EL (cell line): ENCODE measurements at regions not wholly inside any gene's neighbourhood (a gene's known extent, or its start where the extent isn't known, plus 50 kb on each side); places are given as distances from the start of the nearest gene placed in this dataset.
"Not testable (repeated sequence)": the region's sequence is repeated elsewhere in the genome, so short reads cannot be mapped to it uniquely, and the experiment has no call there.

ENCODE experiments used
- DNase-seq: peaks from one replicate; pipeline ENCODE4 v3.0.0-alpha.2; 2016

GRCh38 chr5:164435576-164435975, 930.2 kb downstream of the MAT2B start:
- no peak for DNase-seq

- no peak for DNase-seq
Observed at GRCh38 chr5:164439799-164440198, 934.4 kb downstream of the MAT2B start.

GRCh38 chr5:164449460-164449859, 944.0 kb downstream of the MAT2B start:
- DNase-seq: no peak

GRCh38 chr5:164466033-164466432, 960.6 kb downstream of the MAT2B start:
- DNase-seq: no peak

- no peak for DNase-seq
Observed at GRCh38 chr5:164470312-164470711, 964.9 kb downstream of the MAT2B start.

- no peak for DNase-seq
Observed at GRCh38 chr5:164472165-164472564, 966.7 kb downstream of the MAT2B start.

- no peak for DNase-seq
Observed at GRCh38 chr5:164475339-164475977, 970.0 kb downstream of the MAT2B start.

- DNase-seq: no peak
Observed at GRCh38 chr5:164481270-164481669, 975.9 kb downstream of the MAT2B start.

GRCh38 chr5:164482351-164482750, 976.9 kb downstream of the MAT2B start:
- no peak for DNase-seq

GRCh38 chr5:164484948-164485347, 979.5 kb downstream of the MAT2B start:
- DNase-seq: no peak

- no peak for DNase-seq
Observed at GRCh38 chr5:164487939-164488338, 982.5 kb downstream of the MAT2B start.

GRCh38 chr5:164497311-164498064, 992.1 kb downstream of the MAT2B start:
- DNase-seq: no peak

GRCh38 chr5:164498438-164498837, 993.0 kb downstream of the MAT2B start:
- DNase-seq: no peak

GRCh38 chr5:164500856-164501255, 995.4 kb downstream of the MAT2B start:
- no peak for DNase-seq

GRCh38 chr5:164501344-164501743, 995.9 kb downstream of the MAT2B start:
- no peak for DNase-seq

- peak; percentile 29 for DNase-seq
Observed at GRCh38 chr5:164504141-164504772, 998.8 kb downstream of the MAT2B start.

GRCh38 chr5:164505791-164506190, 1000.4 kb downstream of the MAT2B start:
- no peak for DNase-seq

GRCh38 chr5:164518067-164518740, 1012.8 kb downstream of the MAT2B start:
- DNase-seq: no peak

- DNase-seq: no peak
Observed at GRCh38 chr5:164518741-164519080, 1013.3 kb downstream of the MAT2B start.

GRCh38 chr5:164532235-164532900, 1026.9 kb downstream of the MAT2B start:
- DNase-seq: no peak

GRCh38 chr5:164533426-164533825, 1028.0 kb downstream of the MAT2B start:
- DNase-seq: not testable (repeated sequence)

GRCh38 chr5:164540174-164540573, 1034.8 kb downstream of the MAT2B start:
- no peak for DNase-seq

- DNase-seq: no peak
Observed at GRCh38 chr5:164545507-164545906, 1040.1 kb downstream of the MAT2B start.
